ENCODE measurements at regions not wholly inside any gene's neighbourhood (a gene's known extent, or its start where the extent isn't known, plus 50 kb on each side); places are given as distances from the start of the nearest gene placed in this dataset.

GRCh38 chr4:26004290-26004689 lies 90.3 kb downstream of the SMIM20 start:
- TF ChIP-seq CTCF (IDR thresholded peaks at IDR 0.05 in 4 of 5, conservative IDR thresholded peaks at IDR 0.05 in 1 of 5) (no peak), POLR2A (IDR thresholded peaks at IDR 0.05) (no peak)
